Nephron (organoid): ENCODE measurements at regions not wholly inside any gene's neighbourhood (a gene's known extent, or its start where the extent isn't known, plus 50 kb on each side); places are given as distances from the start of the nearest gene placed in this dataset.

ENCODE experiments used
- H3K27ac Mint-ChIP-seq, 3 experiments: 2 replicates each; pipeline ENCODE4 v1.8.0; 2020; ENCODE audit warnings: mixed read lengths in 3 of 3, mild to moderate bottlenecking in 2 of 3, moderate library complexity in 1 of 3
- H3K27me3 Mint-ChIP-seq: 2 replicates; pipeline ENCODE4 v1.8.0; 2021; ENCODE audit warnings: low read depth, mild to moderate bottlenecking, moderate library complexity, mixed read lengths
- H3K36me3 Mint-ChIP-seq: 2 replicates; pipeline ENCODE4 v1.8.0; 2020; ENCODE audit warnings: low read depth, mixed read lengths
- H3K4me1 Mint-ChIP-seq: 2 replicates; pipeline ENCODE4 v1.8.0; 2020; ENCODE audit warnings: mixed read lengths
- H3K4me3 Mint-ChIP-seq, 3 experiments: 2 replicates each; pipeline ENCODE4 v1.8.0; 2020; ENCODE audit warnings: mild to moderate bottlenecking in 3 of 3, mixed read lengths in 3 of 3, moderate library complexity in 2 of 3
- H3K9me3 Mint-ChIP-seq: 2 replicates; pipeline ENCODE4 v1.8.0; 2020; ENCODE audit warnings: mixed read lengths
- CTCF ChIP-seq, 3 experiments: fragments of 200-600 bp; sonication (generic); IDR thresholded peaks; one replicate each; pipeline ENCODE4 v1.5.0; 2021; ENCODE audit warnings: antibody characterized with exemption in 3 of 3; ENCODE audit not compliant: unreplicated experiment in 3 of 3

GRCh38 chr9:117882171-117882570 is 178.0 kb downstream of the TLR4 start:
- Mint-ChIP-seq H3K27me3 (no peaks in the 10 kb centered on the region), H3K4me1 (no peaks in the 10 kb centered on the region), H3K9me3 (no peaks in the 10 kb centered on the region), H3K27ac (no peak overlapping the region), H3K36me3 (no peaks in the 10 kb centered on the region), H3K4me3 (no peak overlapping the region)
- TF ChIP-seq CTCF (IDR thresholded peaks at IDR 0.05; ENCODE audit: unreplicated experiment in 3 of 3): no peak

GRCh38 chr9:117886616-117887015 is 182.4 kb downstream of the TLR4 start:
- no peak for TF ChIP-seq CTCF (IDR thresholded peaks at IDR 0.05; ENCODE audit: unreplicated experiment in 3 of 3)
- Mint-ChIP-seq H3K27me3 (no peaks in the 10 kb centered on the region), H3K4me1 (no peaks in the 10 kb centered on the region), H3K27ac (no peak overlapping the region), H3K36me3 (no peaks in the 10 kb centered on the region), H3K9me3 (no peaks in the 10 kb centered on the region), H3K4me3 (no peak overlapping the region)

GRCh38 chr9:117887383-117887782 is 183.2 kb downstream of the TLR4 start:
- Mint-ChIP-seq H3K9me3 (no peaks in the 10 kb centered on the region), H3K27me3 (no peaks in the 10 kb centered on the region), H3K27ac (no peak overlapping the region), H3K4me3 (no peak overlapping the region), H3K36me3 (no peaks in the 10 kb centered on the region), H3K4me1 (no peaks in the 10 kb centered on the region)
- TF ChIP-seq CTCF (IDR thresholded peaks at IDR 0.05; ENCODE audit: unreplicated experiment in 3 of 3): no peak

GRCh38 chr9:117887941-117888340 is 183.7 kb downstream of the TLR4 start:
- no peak for TF ChIP-seq CTCF (IDR thresholded peaks at IDR 0.05; ENCODE audit: unreplicated experiment in 3 of 3)
- H3K4me1 Mint-ChIP-seq: no peaks in the 10 kb centered on the region
- no peaks in the 10 kb centered on the region for H3K36me3 Mint-ChIP-seq
- no peak overlapping the region for H3K4me3 Mint-ChIP-seq
- no peaks in the 10 kb centered on the region for H3K9me3 Mint-ChIP-seq
- no peak overlapping the region for H3K27ac Mint-ChIP-seq
- no peaks in the 10 kb centered on the region for H3K27me3 Mint-ChIP-seq

GRCh38 chr9:117903453-117903852 is 199.2 kb downstream of the TLR4 start:
- no peak overlapping the region for H3K4me3 Mint-ChIP-seq
- TF ChIP-seq CTCF (IDR thresholded peaks at IDR 0.05; ENCODE audit: unreplicated experiment in 3 of 3): no peak
- H3K9me3 Mint-ChIP-seq: no peaks in the 10 kb centered on the region
- no peaks in the 10 kb centered on the region for H3K27me3 Mint-ChIP-seq
- no peaks in the 10 kb centered on the region for H3K4me1 Mint-ChIP-seq
- H3K27ac Mint-ChIP-seq: no peak overlapping the region
- H3K36me3 Mint-ChIP-seq: no peaks in the 10 kb centered on the region

- no peaks in the 10 kb centered on the region for H3K4me1 Mint-ChIP-seq
- H3K36me3 Mint-ChIP-seq: peaks cover 18% of the 10 kb centered on the region
- no peak overlapping the region for H3K27ac Mint-ChIP-seq
- H3K9me3 Mint-ChIP-seq: peaks cover 19% of the 10 kb centered on the region
- TF ChIP-seq CTCF (IDR thresholded peaks at IDR 0.05; ENCODE audit: unreplicated experiment in 3 of 3): no peak
- H3K27me3 Mint-ChIP-seq: no peaks in the 10 kb centered on the region
- no peak overlapping the region for H3K4me3 Mint-ChIP-seq
Observed at GRCh38 chr9:117906763-117907162, 202.6 kb downstream of the TLR4 start.
